ENCODE measurements at regions not wholly inside any gene's neighbourhood (a gene's known extent, or its start where the extent isn't known, plus 50 kb on each side); places are given as distances from the start of the nearest gene placed in this dataset.

DNA sequence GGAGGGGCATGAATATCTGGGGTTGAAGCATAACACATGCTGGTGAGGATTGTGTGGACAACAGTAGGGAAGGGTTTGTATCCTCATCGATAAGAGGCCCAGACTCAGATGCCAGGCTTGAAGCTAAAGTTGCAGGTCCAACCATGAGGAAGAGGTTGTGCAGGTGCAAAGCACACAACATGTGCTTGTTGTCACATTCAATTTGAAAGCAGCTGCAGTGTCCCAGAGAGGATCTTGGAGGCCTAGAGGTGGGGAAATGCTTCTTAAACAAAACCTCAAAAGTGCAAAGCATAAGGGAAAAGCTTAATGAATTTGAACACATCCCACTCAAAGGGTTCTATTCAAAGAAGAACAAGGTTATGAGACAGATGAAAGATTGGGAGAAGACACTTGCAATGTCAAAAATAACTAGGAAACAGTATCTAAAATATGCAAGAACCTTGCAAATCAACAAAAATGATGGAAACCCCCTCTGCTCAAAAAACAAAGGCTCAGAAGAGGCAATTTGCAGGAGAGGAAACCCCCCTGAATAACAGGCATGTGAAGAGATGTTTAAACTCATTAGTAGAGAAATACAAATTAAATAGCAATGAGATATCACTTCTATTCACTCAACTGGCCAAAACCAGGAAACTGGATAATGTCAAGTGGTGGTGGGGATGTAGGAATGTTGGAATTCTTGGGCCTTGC is 187.1 kb downstream of the KATNAL1 start:
- Histone ChIP-seq H3K27ac (no peak overlapping the region), H3K36me3 (no peaks in the 10 kb centered on the region), H3K27me3 (replicated peaks) (no peaks in the 10 kb centered on the region), H3K9me3 (replicated peaks) (no peaks in the 10 kb centered on the region), H3K4me3 (no peak overlapping the region), H3K4me1 (replicated peaks) (peaks cover 17% of the 10 kb centered on the region)
- DNase-seq (ENCODE audit: low read depth in 1 of 2, low spot score in 2 of 2): no peak

DNA sequence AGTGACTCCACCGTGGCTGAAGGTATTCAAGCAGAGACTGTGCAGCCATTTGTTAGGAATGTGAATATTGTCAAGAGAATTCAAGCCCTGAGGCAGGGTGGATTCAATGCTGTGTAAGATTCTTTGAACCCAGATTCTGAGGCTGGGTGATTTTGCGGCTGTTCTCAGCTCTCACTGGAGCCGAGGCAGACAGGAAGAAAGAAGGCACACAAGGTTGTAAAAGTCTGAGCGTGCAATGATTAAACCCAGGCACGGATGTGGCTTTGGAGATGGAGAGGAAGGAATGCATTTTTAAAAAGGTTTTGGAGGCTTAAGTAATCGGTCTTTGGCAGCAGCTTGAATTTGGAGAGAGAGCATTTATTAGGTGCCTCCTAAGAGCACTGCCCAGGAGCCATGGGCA is 187.9 kb downstream of the KATNAL1 start:
- Histone ChIP-seq H3K27ac (peak overlapping the region; percentile 20; the same call in 1 of the 2 replicates), H3K36me3 (no peaks in the 10 kb centered on the region), H3K9me3 (replicated peaks) (no peaks in the 10 kb centered on the region), H3K27me3 (replicated peaks) (no peaks in the 10 kb centered on the region), H3K4me1 (replicated peaks) (peaks cover 25% of the 10 kb centered on the region), H3K4me3 (no peak overlapping the region)
- peak; percentile 53 to 54 for DNase-seq (ENCODE audit: low read depth in 1 of 2, low spot score in 2 of 2)

DNA sequence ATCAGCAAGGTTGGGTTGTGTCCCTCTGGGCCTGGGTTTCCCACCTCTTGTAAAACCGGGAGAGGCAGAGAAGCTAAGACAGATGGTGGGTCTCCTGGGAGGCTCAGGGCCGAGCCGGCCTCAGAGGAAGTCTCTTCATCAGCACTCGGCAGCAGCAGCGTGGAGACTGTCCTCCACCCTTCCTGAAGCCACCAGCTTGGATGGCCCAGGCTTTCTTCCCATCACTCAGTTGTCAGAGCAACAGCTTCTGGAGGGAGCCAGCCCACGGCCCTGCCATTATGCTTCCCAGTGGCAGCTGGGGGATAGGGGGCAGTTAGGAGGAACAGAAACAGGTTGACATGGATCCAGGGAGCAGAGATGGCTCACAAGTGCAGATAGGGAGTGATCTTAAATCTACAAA is 191.0 kb downstream of the KATNAL1 start:
- H3K9me3 ChIP-seq (replicated peaks): no peaks in the 10 kb centered on the region

DNA sequence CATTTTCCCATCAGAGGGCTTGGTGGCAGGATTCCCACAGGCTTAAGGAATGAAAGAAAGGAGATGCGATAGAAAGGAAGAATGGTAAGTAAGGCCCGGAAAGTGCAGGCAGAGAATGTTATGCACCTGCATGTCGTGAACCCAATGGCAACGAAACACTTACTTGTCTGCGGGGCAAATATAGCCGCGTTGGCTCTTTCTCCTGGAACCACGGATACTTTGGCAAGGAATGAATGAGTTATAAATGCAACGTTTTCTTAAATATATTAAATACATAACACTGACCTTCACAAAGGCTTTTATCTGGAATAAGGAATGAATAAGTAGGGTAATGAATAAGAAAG is 192.1 kb downstream of the KATNAL1 start:
- no peaks in the 10 kb centered on the region for H3K9me3 ChIP-seq (replicated peaks)
- peaks cover 33% of the 10 kb centered on the region for H3K4me1 ChIP-seq (replicated peaks)
- no peaks in the 10 kb centered on the region for H3K36me3 ChIP-seq
- no peak overlapping the region for H3K27ac ChIP-seq
- H3K27me3 ChIP-seq (replicated peaks): no peaks in the 10 kb centered on the region
- DNase-seq (ENCODE audit: low read depth in 1 of 2, low spot score in 2 of 2): no peak
- peak overlapping the region; percentile 76 for H3K4me3 ChIP-seq

More for the DNA sequence above, 191.0 kb downstream of the KATNAL1 start:
- Histone ChIP-seq H3K27ac (no peak overlapping the region), H3K27me3 (replicated peaks) (no peaks in the 10 kb centered on the region), H3K4me3 (no peak overlapping the region), H3K36me3 (no peaks in the 10 kb centered on the region), H3K4me1 (replicated peaks) (peaks cover 33% of the 10 kb centered on the region)
- no peak for DNase-seq (ENCODE audit: low read depth in 1 of 2, low spot score in 2 of 2)

DNA sequence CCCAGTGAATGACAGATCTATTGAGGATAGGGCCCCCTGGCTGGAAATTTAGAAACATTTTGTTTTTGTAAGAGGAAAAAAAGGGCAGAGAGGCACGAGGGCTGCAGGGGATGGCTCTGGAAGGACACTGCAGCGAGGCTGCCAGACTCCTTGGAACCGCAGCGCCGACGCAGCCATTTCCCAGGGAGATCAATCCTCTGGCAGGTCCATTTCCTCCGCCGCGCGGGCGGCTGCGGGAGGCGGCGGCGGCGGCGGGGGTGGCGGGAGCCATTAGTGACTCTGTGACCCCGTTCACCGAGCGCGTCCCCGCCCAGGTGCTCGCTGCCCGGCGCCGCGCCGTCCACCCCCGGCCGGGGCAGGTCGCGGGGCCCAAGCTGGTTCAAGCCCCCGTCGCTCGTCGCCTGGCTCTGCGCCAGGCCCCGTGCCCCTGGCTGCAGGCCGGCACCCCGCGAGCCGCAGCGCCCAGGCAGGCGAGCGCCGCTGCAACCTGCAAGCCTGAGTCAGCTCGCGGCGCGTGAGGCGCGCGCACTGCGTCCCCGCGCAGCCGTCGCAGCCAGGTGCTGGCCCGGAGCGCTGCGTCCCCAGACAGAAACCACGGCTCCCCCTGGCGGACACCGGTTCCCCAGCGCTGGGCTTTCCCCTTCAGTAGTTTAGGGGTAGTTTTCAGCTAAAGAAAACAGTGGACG is 192.6 kb downstream of the KATNAL1 start:
- Histone ChIP-seq H3K9me3 (replicated peaks) (no peaks in the 10 kb centered on the region), H3K4me1 (replicated peaks) (peaks cover 29% of the 10 kb centered on the region), H3K36me3 (no peaks in the 10 kb centered on the region), H3K27ac (no peak overlapping the region), H3K27me3 (replicated peaks) (no peaks in the 10 kb centered on the region), H3K4me3 (peak overlapping the region; percentile 76)
- peak; percentile 68 to 77 for DNase-seq (ENCODE audit: low read depth in 1 of 2, low spot score in 2 of 2)

DNA sequence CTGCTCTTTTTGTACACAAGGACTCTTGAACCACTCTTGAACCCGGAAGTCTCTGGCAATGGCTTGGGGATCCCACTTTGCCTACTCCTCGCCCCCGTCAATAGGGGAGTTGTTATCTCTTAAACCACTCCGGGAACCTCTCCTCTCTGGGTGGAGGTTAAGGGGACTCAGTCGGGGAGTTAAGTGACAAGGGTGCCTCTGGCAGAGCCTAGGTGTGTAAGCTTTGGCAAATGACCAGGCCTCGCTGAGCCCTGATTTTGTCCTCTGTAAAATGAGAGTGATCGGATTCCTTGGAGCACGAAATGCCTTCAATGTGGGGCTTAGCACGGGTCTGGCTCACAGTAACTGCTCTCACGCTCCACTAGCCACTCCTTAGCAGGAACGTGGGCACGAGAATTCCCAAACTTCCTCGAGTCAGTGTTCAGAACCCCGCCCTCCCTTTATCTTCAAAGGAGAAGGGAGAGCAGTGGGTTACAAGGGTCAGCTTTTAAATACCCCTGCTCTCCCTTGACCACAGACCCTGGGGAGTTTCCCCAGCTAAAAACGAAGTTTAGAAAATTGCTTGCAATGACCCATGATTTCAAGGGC is 193.3 kb downstream of the KATNAL1 start:
- peaks cover 28% of the 10 kb centered on the region for H3K4me1 ChIP-seq (replicated peaks)
- no peaks in the 10 kb centered on the region for H3K9me3 ChIP-seq (replicated peaks)
- no peak for DNase-seq (ENCODE audit: low read depth in 1 of 2, low spot score in 2 of 2)
- peak overlapping the region; percentile 76 for H3K4me3 ChIP-seq
- H3K27me3 ChIP-seq (replicated peaks): no peaks in the 10 kb centered on the region
- H3K27ac ChIP-seq: no peak overlapping the region
- no peaks in the 10 kb centered on the region for H3K36me3 ChIP-seq

DNA sequence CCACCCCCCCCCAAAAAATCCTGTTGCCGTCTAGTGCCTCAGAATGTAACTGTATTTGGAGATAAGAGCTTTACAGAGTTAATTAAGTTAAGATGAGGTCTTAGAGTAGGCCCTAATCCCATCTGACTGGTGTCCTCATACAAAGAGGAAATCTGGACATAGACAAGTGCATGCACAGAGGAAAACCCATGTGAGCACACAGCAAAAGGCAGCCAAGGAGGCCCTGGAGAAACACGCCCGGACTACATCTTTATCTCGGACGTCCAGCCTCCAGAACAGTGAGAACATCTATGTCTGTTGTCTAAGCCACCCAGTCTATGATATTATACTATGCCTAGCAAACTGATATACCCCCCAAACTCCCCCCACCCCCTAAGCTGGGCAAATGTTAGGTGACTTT is 193.8 kb downstream of the KATNAL1 start:
- Histone ChIP-seq H3K27ac (no peak overlapping the region), H3K4me3 (no peak overlapping the region), H3K36me3 (no peaks in the 10 kb centered on the region), H3K27me3 (replicated peaks) (no peaks in the 10 kb centered on the region), H3K4me1 (replicated peaks) (peaks cover 28% of the 10 kb centered on the region), H3K9me3 (replicated peaks) (no peaks in the 10 kb centered on the region)
- DNase-seq (ENCODE audit: low read depth in 1 of 2, low spot score in 2 of 2): no peak

DNA sequence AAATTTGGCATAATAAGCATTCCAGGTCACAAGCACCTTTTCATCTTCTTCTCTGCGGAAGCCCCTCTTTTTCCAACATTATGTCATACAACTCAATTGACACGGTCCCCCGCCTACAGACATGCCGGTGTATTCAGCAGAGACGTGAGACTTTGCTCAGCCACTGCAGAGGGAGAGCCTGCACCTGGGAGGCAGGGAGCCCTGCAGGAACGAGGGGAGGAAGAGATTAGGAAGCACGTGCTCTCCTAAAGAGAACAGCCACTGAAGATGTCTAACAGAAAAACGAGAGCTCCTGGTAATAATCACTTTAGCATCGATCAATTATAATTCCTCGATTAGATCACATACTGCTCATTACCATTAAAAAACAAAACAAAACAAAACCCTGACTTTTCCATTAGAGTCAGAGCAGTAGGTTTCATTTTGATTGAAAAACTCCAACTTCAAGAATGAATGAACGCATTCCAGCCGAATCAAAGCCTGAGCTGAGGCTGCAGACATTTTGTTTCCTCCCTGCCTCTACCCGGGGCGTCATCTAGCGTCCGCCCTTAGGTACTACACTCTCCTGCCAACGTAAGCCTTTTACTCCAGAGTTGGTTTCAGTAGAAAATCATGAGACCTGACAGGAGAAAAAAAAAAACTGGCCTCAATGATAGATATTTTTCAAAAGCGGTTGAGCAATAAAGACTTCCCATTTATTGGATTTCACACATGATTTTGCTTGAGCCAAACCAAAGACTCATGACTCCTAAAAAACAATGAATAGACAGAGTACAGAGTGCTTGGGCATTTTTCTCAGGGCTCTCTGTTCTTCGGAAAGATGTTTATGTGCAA is 194.5 kb downstream of the KATNAL1 start:
- peak; percentile 70 to 71 for DNase-seq (ENCODE audit: low read depth in 1 of 2, low spot score in 2 of 2)
- no peak overlapping the region for H3K4me3 ChIP-seq
- H3K9me3 ChIP-seq (replicated peaks): no peaks in the 10 kb centered on the region
- H3K36me3 ChIP-seq: no peaks in the 10 kb centered on the region
- H3K27ac ChIP-seq: no peak overlapping the region
- no peaks in the 10 kb centered on the region for H3K27me3 ChIP-seq (replicated peaks)
- peaks cover 35% of the 10 kb centered on the region for H3K4me1 ChIP-seq (replicated peaks)

DNA sequence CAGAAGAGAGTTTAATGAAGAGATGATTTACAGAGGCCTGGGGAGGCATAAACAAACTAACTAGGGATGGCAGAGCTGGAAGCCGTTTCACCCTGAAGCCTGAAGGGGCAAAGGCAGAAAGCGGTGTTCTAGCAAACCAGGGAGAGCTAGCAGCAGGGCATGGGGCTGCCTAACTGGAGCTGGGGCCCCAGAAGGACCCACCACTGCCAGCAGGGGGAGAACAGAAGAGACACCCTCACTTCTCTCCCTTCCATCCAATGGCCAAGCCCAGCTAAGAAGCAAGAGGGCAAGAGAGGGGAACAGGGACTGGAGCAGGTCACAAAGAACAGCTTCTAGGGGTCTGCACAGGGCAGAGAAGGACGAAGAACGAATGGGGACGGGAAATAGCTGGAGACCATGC is 195.5 kb downstream of the KATNAL1 start:
- Histone ChIP-seq H3K4me1 (replicated peaks) (peaks cover 41% of the 10 kb centered on the region), H3K36me3 (no peaks in the 10 kb centered on the region), H3K9me3 (replicated peaks) (no peaks in the 10 kb centered on the region), H3K27ac (no peak overlapping the region), H3K4me3 (no peak overlapping the region), H3K27me3 (replicated peaks) (no peaks in the 10 kb centered on the region)
- no peak for DNase-seq (ENCODE audit: low read depth in 1 of 2, low spot score in 2 of 2)

DNA sequence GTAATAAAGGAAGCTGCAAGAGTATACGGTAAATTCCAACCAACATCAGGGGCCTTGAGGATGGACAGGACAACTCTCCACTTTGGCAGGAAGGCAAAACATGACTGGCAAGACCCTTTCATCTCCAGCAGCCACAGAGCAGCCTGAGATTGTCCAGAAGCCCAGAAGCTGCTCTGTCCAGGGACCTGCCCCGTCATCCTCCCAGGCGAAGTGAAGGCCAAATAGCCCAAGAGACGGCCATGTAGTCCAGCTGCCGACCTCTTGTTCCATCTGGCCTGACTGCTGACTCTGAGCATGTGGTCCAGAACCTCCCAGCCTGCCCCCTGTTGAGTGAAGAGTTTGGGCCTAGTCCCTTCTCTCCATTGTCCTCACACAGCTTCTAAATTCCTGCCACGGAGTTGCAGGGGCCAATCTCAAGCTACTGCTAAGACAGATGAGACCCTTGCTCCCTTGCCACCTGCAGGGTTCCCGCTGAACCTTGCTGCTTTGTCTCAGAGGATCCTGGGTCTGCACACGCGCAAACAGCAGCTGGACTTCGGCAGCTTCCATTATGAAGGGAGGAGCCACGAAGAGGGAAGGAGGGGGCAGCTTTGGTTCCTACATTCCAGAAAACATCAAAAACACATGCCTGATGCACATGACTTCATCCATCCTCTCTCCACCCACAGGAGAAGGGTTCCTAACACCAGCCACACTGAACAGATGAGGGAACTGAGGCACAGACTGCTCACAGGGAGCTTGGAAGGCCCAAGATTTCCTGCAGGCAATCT is 196.9 kb downstream of the KATNAL1 start:
- no peak overlapping the region for H3K4me3 ChIP-seq
- DNase-seq (ENCODE audit: low read depth in 1 of 2, low spot score in 2 of 2): no peak

DNA sequence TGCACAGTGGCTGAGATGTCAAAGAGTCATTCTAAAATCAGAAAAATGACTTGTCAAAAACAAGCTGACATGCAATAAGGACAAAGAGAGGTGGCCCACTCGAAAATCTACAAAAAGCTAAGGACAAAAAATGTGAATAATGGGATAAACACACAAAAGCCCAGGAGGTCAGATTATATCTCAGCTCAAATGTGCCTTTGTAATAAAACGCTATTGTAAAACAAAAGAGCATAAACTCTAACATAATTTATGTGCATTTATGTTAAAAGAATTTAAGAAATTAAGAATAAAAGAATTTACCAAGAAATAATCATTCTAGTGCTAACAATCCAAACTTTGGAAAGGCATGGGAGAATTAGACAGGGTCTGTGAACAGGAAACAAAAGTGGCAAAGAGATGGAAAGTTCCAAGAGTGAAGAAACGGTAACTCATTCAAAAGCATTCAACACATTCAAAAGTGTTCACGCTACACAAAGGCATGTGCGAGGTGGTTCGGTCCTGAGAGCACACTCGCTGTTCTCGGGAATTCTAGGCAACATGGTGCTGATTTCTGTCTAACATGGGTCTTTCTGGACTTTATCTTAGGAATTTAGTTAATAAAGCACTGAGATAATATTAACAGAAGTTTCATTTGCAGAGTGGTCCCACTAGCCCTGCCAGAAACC is 197.7 kb downstream of the KATNAL1 start:
- Histone ChIP-seq H3K27ac (no peak overlapping the region), H3K9me3 (replicated peaks) (no peaks in the 10 kb centered on the region), H3K4me3 (no peak overlapping the region), H3K27me3 (replicated peaks) (no peaks in the 10 kb centered on the region), H3K36me3 (no peaks in the 10 kb centered on the region), H3K4me1 (replicated peaks) (peaks cover 45% of the 10 kb centered on the region)
- no peak for DNase-seq (ENCODE audit: low read depth in 1 of 2, low spot score in 2 of 2)

More for the DNA sequence above, 196.9 kb downstream of the KATNAL1 start:
- Histone ChIP-seq H3K36me3 (no peaks in the 10 kb centered on the region), H3K27ac (no peak overlapping the region), H3K4me1 (replicated peaks) (peaks cover 45% of the 10 kb centered on the region), H3K9me3 (replicated peaks) (no peaks in the 10 kb centered on the region), H3K27me3 (replicated peaks) (no peaks in the 10 kb centered on the region)

DNA sequence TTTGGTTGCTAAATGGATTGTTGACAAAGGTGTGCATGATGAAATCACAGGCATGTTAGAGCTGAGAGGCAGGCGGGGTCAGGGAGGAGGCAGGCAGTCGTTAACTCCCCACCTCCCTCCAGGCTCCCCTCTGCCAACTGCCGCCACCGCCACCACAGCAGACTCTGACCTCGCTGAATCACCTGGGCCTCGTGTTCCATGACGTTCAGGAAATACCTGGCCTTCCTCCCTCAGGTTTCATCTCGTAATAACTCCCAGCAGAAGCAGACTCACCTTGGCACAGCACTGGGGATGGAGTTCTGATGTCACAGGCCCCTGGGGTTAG is 198.5 kb downstream of the KATNAL1 start:
- Histone ChIP-seq H3K9me3 (replicated peaks) (no peaks in the 10 kb centered on the region), H3K4me3 (no peak overlapping the region), H3K27ac (no peak overlapping the region), H3K36me3 (no peaks in the 10 kb centered on the region), H3K27me3 (replicated peaks) (no peaks in the 10 kb centered on the region), H3K4me1 (replicated peaks) (peaks cover 40% of the 10 kb centered on the region)
- DNase-seq (ENCODE audit: low read depth in 1 of 2, low spot score in 2 of 2): no peak
